ENCODE measurements at regions not wholly inside any gene's neighbourhood (a gene's known extent, or its start where the extent isn't known, plus 50 kb on each side); places are given as distances from the start of the nearest gene placed in this dataset.
"Not testable (repeated sequence)": the region's sequence is repeated elsewhere in the genome, so short reads cannot be mapped to it uniquely, and the experiment has no call there.

DNA sequence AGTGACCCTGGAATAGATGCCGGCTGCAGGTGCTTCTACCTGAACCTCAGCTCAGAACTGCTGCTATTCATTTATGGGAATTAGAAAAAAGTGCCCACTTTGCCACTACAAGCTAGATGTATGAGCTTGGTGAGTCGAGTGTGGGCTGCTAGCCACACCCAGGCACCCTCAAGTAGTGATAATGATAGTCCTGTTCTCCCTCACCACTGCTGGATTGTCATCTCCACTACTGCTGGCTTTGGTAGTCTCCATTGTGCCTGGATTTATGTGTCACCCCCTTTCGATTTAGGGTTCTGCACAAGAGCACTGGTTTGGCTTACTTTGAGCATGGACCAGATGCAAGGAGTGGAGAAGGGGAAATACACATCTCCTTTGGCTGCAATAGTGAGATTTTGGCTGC lies 73.0 kb upstream of the N4BP1 start:
- H3K4me1 ChIP-seq (ENCODE audit: insufficient read depth, low read length): no peaks in the 10 kb centered on the region
- H3K9me3 Mint-ChIP-seq: peaks cover 0 to 5% (median 0%) of the 10 kb centered on the region in 8 donors
- no peaks in the 10 kb centered on the region for H3K27me3 ChIP-seq (ENCODE audit: insufficient read depth, low read length)
- POLR2A ChIA-PET (ENCODE audit: partially characterized antibody): no interaction called here
- CTCF ChIA-PET (ENCODE audit: partially characterized antibody): no interaction called here
- no peaks in the 10 kb centered on the region for H3K36me3 ChIP-seq (ENCODE audit: insufficient read depth, low read length)
- H3K36me3 Mint-ChIP-seq: no peaks in the 10 kb centered on the region
- no peak overlapping the region for H3K27ac Mint-ChIP-seq
- H3K27me3 Mint-ChIP-seq: peaks cover 15 to 27% of the 10 kb centered on the region in 2 donors
- H3K4me3 ChIP-seq (ENCODE audit: low read length in 2 of 2): no peak overlapping the region
- H3K9me3 ChIP-seq (ENCODE audit: control insufficient read depth in 1 of 2, low read length in 2 of 2): no peaks in the 10 kb centered on the region
- intact Hi-C loops (cut with micrococcal nuclease): no loop called here
- DNase-seq: no peak
- no peak overlapping the region for H3K4me3 Mint-ChIP-seq
- H3K27ac ChIP-seq (ENCODE audit: low read depth, low read length): no peak overlapping the region
- peaks cover 0 to 3% (median under 1%) of the 10 kb centered on the region in 4 donors for H3K4me1 Mint-ChIP-seq

DNA sequence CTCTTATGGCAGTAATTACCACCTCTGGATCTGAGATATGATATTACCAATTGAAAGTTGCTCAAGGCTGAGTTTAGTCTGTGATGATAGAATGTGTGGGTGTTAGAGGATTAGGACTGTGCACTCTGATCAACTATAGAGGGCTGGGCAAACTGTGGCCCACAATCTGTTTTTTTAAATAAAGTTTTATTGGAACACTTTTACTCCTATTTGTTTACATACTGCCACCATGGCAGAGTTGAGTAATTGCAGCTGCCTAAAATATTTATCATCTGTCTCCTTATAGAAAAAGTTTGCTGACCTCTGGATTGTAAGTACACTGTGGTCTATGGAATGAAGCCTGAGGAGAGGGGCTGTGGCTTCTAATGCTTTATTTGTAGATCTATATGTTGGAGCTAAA lies 71.5 kb upstream of the N4BP1 start:
- no peaks in the 10 kb centered on the region for H3K36me3 Mint-ChIP-seq

DNA sequence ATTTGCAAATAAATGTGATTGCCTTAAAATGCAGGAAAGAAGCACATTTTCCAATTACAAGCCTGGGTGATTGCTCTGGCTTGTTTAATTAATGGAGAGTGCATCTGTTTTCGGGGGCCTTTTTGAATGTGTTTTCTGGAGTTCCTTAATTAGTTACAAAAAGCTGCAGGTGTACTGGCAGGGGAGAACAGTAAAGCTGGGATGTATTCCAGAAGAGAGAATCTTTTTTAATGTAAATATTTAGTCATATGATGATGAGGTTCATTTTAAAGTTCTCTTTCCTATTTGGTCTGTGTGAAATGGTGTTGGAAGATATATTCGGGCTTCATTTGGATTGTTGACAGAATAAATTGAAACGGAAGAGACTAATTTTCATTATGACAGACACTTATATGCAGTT lies 70.9 kb upstream of the N4BP1 start:
- no peak overlapping the region for H3K4me3 Mint-ChIP-seq
- H3K36me3 Mint-ChIP-seq: no peaks in the 10 kb centered on the region
- intact Hi-C loops (cut with micrococcal nuclease): no loop called here
- Histone ChIP-seq H3K36me3 (ENCODE audit: insufficient read depth, low read length) (no peaks in the 10 kb centered on the region), H3K27ac (ENCODE audit: low read depth, low read length) (no peak overlapping the region), H3K4me1 (ENCODE audit: insufficient read depth, low read length) (no peaks in the 10 kb centered on the region), H3K9me3 (ENCODE audit: control insufficient read depth in 1 of 2, low read length in 2 of 2) (no peaks in the 10 kb centered on the region), H3K4me3 (ENCODE audit: low read length in 2 of 2) (no peak overlapping the region), H3K27me3 (ENCODE audit: insufficient read depth, low read length) (no peaks in the 10 kb centered on the region)
- ChIA-PET POLR2A (ENCODE audit: partially characterized antibody) (no interaction called here), CTCF (ENCODE audit: partially characterized antibody) (no interaction called here)
- peaks cover 0 to 3% (median under 1%) of the 10 kb centered on the region in 4 donors for H3K4me1 Mint-ChIP-seq
- DNase-seq: no peak
- H3K27me3 Mint-ChIP-seq: peaks cover 12 to 23% of the 10 kb centered on the region in 2 donors
- peaks cover 0 to 5% (median 0%) of the 10 kb centered on the region in 8 donors for H3K9me3 Mint-ChIP-seq
- no peak overlapping the region for H3K27ac Mint-ChIP-seq

More for the DNA sequence above, 71.5 kb upstream of the N4BP1 start:
- H3K4me1 Mint-ChIP-seq: peaks cover 0 to 3% (median under 1%) of the 10 kb centered on the region in 4 donors
- DNase-seq: no peak
- POLR2A ChIA-PET (ENCODE audit: partially characterized antibody): no interaction called here
- peaks cover 0 to 5% (median 0%) of the 10 kb centered on the region in 8 donors for H3K9me3 Mint-ChIP-seq
- Histone ChIP-seq H3K4me3 (ENCODE audit: low read length in 2 of 2) (no peak overlapping the region), H3K36me3 (ENCODE audit: insufficient read depth, low read length) (no peaks in the 10 kb centered on the region), H3K4me1 (ENCODE audit: insufficient read depth, low read length) (no peaks in the 10 kb centered on the region), H3K9me3 (ENCODE audit: control insufficient read depth in 1 of 2, low read length in 2 of 2) (no peaks in the 10 kb centered on the region), H3K27me3 (ENCODE audit: insufficient read depth, low read length) (no peaks in the 10 kb centered on the region), H3K27ac (ENCODE audit: low read depth, low read length) (no peak overlapping the region)
- H3K4me3 Mint-ChIP-seq: no peak overlapping the region
- no peak overlapping the region for H3K27ac Mint-ChIP-seq
- CTCF ChIA-PET (ENCODE audit: partially characterized antibody): no interaction called here
- intact Hi-C loops (cut with micrococcal nuclease): no loop called here
- peaks cover 15 to 28% of the 10 kb centered on the region in 2 donors for H3K27me3 Mint-ChIP-seq

DNA sequence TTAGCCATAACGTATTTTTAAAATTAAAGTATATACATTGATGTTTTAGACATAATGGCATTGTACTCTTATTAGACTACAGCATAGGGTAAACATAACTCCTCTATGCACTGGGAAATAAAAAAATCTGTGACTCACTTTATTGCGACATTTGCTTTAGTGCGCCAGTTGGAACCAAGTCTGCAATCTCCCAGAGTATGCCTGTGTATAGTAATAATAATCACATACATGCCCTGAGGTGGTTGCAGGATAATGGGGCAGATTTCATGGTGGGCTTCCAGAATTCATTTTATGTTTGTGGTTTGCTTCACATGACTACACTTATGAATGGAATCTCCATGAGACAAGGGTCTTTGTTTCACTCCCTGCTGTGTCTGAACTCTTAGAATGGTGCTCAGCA lies 66.9 kb upstream of the N4BP1 start:
- POLR2A ChIA-PET (ENCODE audit: partially characterized antibody): no interaction called here
- Histone ChIP-seq H3K27ac (ENCODE audit: low read depth, low read length) (no peak overlapping the region), H3K36me3 (ENCODE audit: insufficient read depth, low read length) (no peaks in the 10 kb centered on the region), H3K4me3 (ENCODE audit: low read length in 2 of 2) (no peak overlapping the region), H3K27me3 (ENCODE audit: insufficient read depth, low read length) (no peaks in the 10 kb centered on the region), H3K9me3 (ENCODE audit: control insufficient read depth in 1 of 2, low read length in 2 of 2) (no peaks in the 10 kb centered on the region), H3K4me1 (ENCODE audit: insufficient read depth, low read length) (no peaks in the 10 kb centered on the region)
- CTCF ChIA-PET (ENCODE audit: partially characterized antibody): no interaction called here
- Mint-ChIP-seq H3K4me1 (no peaks in the 10 kb centered on the region), H3K36me3 (no peaks in the 10 kb centered on the region), H3K27me3 (peaks cover 12 to 17% of the 10 kb centered on the region in 2 donors), H3K4me3 (no peak overlapping the region), H3K27ac (no peak overlapping the region), H3K9me3 (peaks cover 0 to 9% (median 2%) of the 10 kb centered on the region in 8 donors)
- no peak for DNase-seq
- intact Hi-C loops (cut with micrococcal nuclease): no loop called here

DNA sequence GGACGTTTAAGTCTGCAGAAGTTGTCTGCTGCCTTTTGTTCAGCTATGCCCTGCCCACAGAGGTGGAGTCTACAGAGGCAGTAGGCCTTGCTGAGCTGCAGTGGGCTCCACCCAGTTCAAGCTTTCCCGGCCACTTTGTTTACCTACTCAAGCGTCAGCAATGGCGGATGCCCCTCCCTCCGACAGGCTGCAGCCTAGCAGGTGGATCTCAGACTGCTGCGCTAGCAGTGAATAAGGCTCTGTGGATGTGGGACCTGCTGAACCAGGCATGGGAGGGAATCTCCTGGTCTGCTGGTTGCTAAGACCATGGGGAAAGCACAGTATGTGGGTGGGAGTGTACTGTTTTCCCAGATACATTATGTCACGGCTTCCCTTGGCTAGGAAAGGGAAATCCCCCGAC lies 58.2 kb upstream of the N4BP1 start:
- H3K36me3 ChIP-seq (ENCODE audit: insufficient read depth, low read length); CTCF ChIA-PET (ENCODE audit: partially characterized antibody); H3K4me1 Mint-ChIP-seq; POLR2A ChIA-PET (ENCODE audit: partially characterized antibody); H3K4me3 Mint-ChIP-seq; H3K4me3 ChIP-seq (ENCODE audit: low read length in 2 of 2); DNase-seq; H3K36me3 Mint-ChIP-seq; H3K27ac ChIP-seq (ENCODE audit: low read depth, low read length); H3K27me3 ChIP-seq (ENCODE audit: insufficient read depth, low read length); intact Hi-C loops (cut with micrococcal nuclease); H3K9me3 ChIP-seq (ENCODE audit: control insufficient read depth in 1 of 2, low read length in 2 of 2); H3K27ac Mint-ChIP-seq; H3K4me1 ChIP-seq (ENCODE audit: insufficient read depth, low read length): not testable (repeated sequence)
- Mint-ChIP-seq H3K27me3 (peaks cover 8 to 18% of the 10 kb centered on the region in 2 donors), H3K9me3 (peaks cover 0 to 40% (median 19%) of the 10 kb centered on the region in 8 donors)

DNA sequence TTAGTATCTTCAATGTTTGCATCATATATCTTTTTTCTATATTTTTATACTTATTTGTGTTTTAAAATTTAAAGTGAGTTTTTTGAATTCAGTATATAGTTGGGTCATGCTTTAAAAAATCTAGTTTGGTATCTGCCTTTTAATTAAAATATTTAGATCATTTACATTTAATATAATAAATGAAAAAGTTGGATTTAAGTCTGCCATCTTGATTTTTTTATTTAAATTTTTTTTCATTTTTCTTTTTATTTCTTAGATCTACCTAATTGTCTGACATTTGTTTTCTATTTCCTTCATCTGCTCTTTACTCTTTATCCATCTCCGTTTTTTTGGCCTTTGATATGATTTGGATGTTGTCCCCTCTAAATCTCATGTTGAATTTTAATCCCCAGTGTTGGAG lies 50.0 kb upstream of the N4BP1 start:
- peaks cover 3 to 4% of the 10 kb centered on the region in 2 donors for H3K36me3 Mint-ChIP-seq
- H3K4me3 Mint-ChIP-seq: no peak overlapping the region
- Histone ChIP-seq H3K27ac (ENCODE audit: low read depth, low read length) (no peak overlapping the region), H3K4me1 (ENCODE audit: insufficient read depth, low read length) (no peaks in the 10 kb centered on the region), H3K9me3 (ENCODE audit: control insufficient read depth in 1 of 2, low read length in 2 of 2) (no peaks in the 10 kb centered on the region), H3K4me3 (ENCODE audit: low read length in 2 of 2) (no peak overlapping the region), H3K27me3 (ENCODE audit: insufficient read depth, low read length) (no peaks in the 10 kb centered on the region), H3K36me3 (ENCODE audit: insufficient read depth, low read length) (no peaks in the 10 kb centered on the region)
- peaks cover 0 to 5% of the 10 kb centered on the region in 2 donors for H3K27me3 Mint-ChIP-seq
- H3K27ac Mint-ChIP-seq: no peak overlapping the region
- ChIA-PET CTCF (ENCODE audit: partially characterized antibody) (interaction anchor here (1.2 kb wide), 1 partner anchor 29 kb away, joined by 3 read pairs; no protein-coding TSS in a partner anchor), POLR2A (ENCODE audit: partially characterized antibody) (no interaction called here)
- H3K9me3 Mint-ChIP-seq: peaks cover 7 to 47% (median 30%) of the 10 kb centered on the region in 8 donors
- H3K4me1 Mint-ChIP-seq: no peaks in the 10 kb centered on the region
- intact Hi-C loops (cut with micrococcal nuclease): no loop called here
- no peak for DNase-seq

All from CD4-positive, alpha-beta memory T cell (primary cell).